CD4-positive, alpha-beta T cell treated with Interleukin-21 for 1 hour (primary cell): ENCODE measurements at regions not wholly inside any gene's neighbourhood (a gene's known extent, or its start where the extent isn't known, plus 50 kb on each side); places are given as distances from the start of the nearest gene placed in this dataset.

Experiments used
- DNase-seq: peaks from one replicate; pipeline ENCODE4 v3.0.0-alpha.2; 2020

DNA sequence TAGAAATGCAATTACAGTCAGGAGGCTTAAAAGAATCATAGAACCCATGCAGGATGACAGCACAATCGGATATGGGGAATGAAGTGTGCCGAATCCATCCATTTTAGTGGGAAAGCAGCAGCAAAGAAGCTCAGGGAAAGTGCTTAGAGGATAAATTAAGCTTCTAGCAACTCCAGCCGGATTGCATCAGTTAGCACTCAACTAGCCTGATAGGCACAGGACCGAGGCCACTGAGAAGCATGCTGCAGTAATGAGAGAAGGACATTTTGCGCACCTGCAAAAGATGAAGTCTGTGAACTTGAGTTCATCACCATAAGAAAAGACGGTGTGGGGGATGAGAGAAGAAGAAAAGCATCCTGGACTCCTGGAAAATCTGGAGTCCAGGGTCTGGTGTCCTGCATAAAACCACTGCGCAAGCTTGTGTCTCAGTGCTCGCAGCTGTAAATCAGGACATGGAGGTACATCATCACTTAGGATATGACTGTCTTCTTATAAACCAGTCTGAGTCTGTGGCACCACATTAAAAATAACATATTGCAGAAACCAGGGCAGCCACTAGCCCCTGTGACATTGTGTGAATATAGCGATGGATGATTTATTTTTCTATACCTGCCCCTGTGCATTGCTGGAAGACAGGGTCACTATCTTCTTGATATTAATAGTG, 665.5 kb upstream of the SOX11 start:
- no peak for DNase-seq

DNA sequence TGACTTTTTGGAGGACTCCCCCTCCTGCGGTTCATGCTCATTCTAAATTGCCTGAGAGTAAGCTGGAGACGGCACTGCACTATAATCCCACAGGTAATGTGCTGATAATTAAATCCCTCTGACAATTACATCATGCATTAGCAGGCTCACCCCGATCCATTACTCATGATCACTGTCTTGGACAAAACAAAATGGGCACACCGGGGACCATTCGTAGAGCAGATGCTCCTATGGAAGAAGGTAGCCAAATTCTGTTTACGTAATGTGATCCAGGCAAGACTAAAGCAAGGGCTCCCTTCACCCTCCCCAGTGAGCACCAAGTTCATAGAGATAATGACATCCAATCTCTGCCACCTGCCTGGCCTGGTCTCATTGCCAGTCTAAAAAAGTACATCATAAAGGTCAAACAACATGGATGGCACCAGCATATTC, 657.1 kb upstream of the SOX11 start:
- DNase-seq = no peak

- no peak for DNase-seq
Observed at GRCh38 chr2:5036256-5036655, 655.9 kb upstream of the SOX11 start.

GRCh38 chr2:5039241-5039975, 652.8 kb upstream of the SOX11 start:
- no peak for DNase-seq

DNA sequence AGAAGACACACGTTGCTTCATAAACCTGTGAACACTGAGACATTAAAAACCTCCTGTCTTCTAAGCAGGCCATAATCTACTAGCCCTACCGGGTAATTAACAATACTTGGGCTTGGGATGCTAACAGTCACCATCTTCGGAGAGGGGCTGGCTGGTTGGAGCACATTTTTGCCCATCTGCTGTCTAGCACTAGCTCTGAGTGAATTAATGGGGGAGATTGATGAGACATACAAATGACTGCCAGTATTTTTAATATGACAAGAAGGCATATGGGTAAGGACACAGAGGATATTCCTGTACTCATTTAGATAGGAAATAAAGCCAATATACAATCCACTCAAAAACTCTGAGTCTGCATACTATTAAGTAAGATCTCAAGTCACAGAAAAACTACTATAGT, 651.6 kb upstream of the SOX11 start:
- no peak for DNase-seq

DNA sequence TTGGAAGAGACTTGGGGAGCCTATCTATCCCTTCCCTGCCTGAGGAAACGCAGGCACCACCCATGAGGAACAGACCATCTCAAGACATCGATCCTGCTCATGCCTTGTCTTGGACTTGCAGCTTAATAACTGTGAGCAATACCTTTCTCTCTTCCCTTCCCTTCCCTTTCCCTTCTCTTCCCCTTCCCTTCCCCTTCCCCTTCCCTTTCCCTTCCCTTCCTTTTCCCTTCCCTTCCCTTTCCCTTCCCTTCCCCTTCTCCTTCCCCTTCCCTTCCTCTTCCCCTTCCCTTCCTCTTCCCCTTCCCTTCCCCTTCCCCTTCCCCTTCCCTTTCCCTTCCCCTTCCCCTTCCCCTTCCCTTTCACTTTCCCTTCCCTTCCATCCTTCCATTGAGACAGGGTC, 650.7 kb upstream of the SOX11 start:
- DNase-seq = no peak

GRCh38 chr2:5042666-5043440, 649.3 kb upstream of the SOX11 start:
- DNase-seq = no peak

- no peak for DNase-seq
Observed at GRCh38 chr2:5051300-5051699, 640.9 kb upstream of the SOX11 start.

GRCh38 chr2:5052905-5053304, 639.3 kb upstream of the SOX11 start:
- no peak for DNase-seq

- no peak for DNase-seq
Observed at GRCh38 chr2:5057891-5058351, 634.3 kb upstream of the SOX11 start.

DNA sequence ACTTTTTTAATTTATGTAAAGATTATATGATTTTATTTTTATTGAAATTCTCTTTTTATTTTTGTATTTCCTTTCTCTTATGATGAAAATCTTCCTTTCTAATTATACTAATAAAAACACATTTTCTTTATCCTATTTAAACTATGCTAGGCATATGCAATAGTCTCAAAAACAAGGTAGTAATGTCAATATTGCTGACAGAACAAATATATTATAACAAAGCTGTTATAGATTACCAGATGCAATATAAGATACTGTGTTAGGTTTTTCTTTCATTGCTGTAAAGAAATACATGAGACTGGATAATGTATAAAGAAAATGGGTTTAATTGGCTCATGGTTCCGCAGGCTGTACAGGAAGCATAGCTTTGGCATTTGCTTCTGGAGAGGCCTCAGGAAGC, 631.2 kb upstream of the SOX11 start:
- DNase-seq = no peak

GRCh38 chr2:5064687-5065086, 627.5 kb upstream of the SOX11 start:
- no peak for DNase-seq

- DNase-seq = no peak
Observed at GRCh38 chr2:5067816-5068215, 624.4 kb upstream of the SOX11 start.

DNA sequence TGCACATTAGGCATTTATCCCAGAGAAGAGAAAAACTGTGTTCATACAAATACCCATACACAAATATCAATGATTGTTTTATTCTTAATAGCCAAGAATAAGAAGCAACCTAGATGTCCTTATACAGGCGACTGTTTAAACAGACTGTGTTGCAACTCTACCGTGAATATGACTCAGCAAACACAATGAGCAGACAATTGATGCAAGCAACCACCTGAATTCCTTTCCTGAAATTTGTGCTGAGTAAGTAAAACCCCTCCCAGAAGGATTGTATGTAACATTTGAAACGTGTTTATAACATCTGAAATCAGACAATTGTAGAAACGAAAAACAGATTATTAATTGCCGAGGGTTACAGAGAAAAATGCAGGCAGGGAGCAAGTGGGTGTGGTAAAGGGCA, 621.9 kb upstream of the SOX11 start:
- no peak for DNase-seq

GRCh38 chr2:5074733-5075132, 617.5 kb upstream of the SOX11 start:
- no peak for DNase-seq

DNA sequence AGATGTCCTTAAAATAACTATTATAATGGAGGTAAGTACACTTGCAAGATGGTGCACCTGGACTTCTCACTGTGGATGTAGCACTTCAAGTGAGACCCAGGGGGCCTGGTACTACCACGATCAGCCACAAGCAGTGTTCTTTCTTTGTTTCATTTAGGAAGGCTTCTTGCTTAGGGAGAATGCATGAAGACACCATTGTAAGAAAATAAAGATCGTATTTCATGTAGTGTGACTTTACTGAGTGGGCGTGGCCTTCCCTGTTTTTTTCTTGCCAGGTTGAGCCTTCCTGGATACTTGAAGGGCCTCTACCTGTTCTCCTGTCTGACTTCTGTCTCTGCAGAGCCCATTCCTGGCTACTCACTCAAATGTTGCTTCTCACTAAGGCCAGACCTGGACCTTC, 615.6 kb upstream of the SOX11 start:
- no peak for DNase-seq

GRCh38 chr2:5077479-5078089, 614.6 kb upstream of the SOX11 start:
- DNase-seq = no peak

DNA sequence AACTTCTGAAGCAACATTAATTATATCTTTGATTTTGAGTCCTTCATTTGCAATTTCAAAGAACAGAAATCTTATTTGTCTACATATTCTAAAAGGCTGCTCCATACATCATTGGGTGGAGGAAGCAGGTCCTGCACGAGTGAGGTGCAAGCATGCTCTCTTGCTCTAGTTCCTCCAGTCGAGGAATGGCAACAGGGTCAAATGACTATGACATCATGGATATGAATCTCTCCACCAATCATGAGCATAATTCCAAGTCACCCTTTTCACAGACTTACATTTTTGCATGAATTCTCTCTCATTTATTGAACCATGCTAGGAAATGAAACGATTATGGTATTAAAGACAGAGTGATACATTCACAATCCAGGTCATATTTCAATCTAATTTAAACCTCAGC, 608.8 kb upstream of the SOX11 start:
- DNase-seq = no peak

- no peak for DNase-seq
Observed at GRCh38 chr2:5089409-5089808, 602.8 kb upstream of the SOX11 start.

GRCh38 chr2:5093056-5093455, 599.1 kb upstream of the SOX11 start:
- DNase-seq = no peak

- no peak for DNase-seq
Observed at GRCh38 chr2:5093518-5093917, 598.7 kb upstream of the SOX11 start.

GRCh38 chr2:5094192-5094591, 598.0 kb upstream of the SOX11 start:
- no peak for DNase-seq

DNA sequence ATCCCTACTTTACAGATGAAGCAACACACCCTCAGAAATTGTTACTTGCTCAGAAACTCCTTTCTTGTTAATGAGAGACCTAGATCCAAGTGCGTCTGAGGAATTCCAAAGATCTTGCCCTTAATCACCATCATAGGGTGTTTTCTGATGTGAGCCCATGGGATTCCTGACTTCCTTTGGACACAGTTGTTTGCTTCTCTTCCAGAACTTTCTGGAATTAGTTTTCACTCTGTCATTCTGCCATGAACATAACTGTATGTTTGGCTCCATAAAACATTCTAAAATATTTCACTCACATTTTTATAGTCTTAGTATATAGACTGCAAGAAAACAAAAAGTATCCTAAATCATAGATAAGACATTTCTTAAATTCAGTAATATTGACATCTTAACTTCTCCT, 593.9 kb upstream of the SOX11 start:
- DNase-seq = no peak

DNA sequence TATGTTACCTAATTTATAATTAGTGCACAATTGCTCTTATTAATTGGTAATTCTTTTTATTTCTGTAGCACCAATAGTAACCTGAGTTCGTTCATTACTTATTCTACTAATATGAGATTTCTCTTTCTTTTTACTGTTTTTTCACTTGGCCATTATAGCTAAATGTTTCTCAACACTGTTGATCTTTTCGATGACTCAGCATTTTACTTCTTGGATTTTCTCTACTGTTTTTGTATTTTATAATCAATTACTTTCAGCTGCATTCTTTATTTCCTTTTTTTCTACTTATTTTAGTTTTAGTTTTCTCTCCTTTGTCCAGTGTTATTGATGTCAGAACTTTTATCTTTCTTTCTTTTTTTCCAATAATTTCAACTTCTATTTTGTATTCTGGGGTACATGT, 589.4 kb upstream of the SOX11 start:
- DNase-seq = no peak
